ENCODE measurements at regions not wholly inside any gene's neighbourhood (a gene's known extent, or its start where the extent isn't known, plus 50 kb on each side); places are given as distances from the start of the nearest gene placed in this dataset.

- Histone ChIP-seq H3K36me3 (ENCODE audit: low read depth) (no peaks in the 10 kb centered on the region), H3F3A (ENCODE audit: insufficient read depth) (no peaks in the 10 kb centered on the region), H3K4me2 (ENCODE audit: unreplicated experiment) (no peak overlapping the region), H3K9me3 (ENCODE audit: low read depth) (no peaks in the 10 kb centered on the region), H3K4me1 (ENCODE audit: insufficient read depth) (no peaks in the 10 kb centered on the region), H3K4me3 (no peak overlapping the region), H3K27me3 (replicated peaks; ENCODE audit: insufficient read depth) (no peaks in the 10 kb centered on the region), H3K9me2 (ENCODE audit: insufficient read depth) (no peaks in the 10 kb centered on the region), H4K20me1 (ENCODE audit: insufficient read depth) (no peaks in the 10 kb centered on the region), H2AFZ (no peak overlapping the region), H3K27ac (no peak overlapping the region), H3K9ac (no peak overlapping the region), H3K79me2 (ENCODE audit: insufficient read depth) (no peaks in the 10 kb centered on the region)
- no peak for DNase-seq
- WGBS, 2 experiments (ENCODE audit: low coverage in 1 of 2, low lambda C conversion rate in 2 of 2, missing lambda C conversion rate in 2 of 2) = 39 to 50% methylated on average over 11 of the region's 11 CpGs
- TF ChIP-seq EZH2 (IDR thresholded peaks at IDR 0.05; ENCODE audit: insufficient read depth, poor library complexity, severe bottlenecking) = no peak
- TF ChIP-seq EZH2phosphoT487 (IDR thresholded peaks at IDR 0.05; ENCODE audit: insufficient read depth, low read depth) = no peak
- in situ Hi-C loops (cut with MboI) = no loop called here
These were observed 1289.6 kb downstream of the TBC1D22A start for GRCh38 chr22:48051796-48052620.

- no peaks in the 10 kb centered on the region for H3K36me3 ChIP-seq (ENCODE audit: low read depth)
These were observed 1288.4 kb downstream of the TBC1D22A start for GRCh38 chr22:48050836-48051235.

DNA sequence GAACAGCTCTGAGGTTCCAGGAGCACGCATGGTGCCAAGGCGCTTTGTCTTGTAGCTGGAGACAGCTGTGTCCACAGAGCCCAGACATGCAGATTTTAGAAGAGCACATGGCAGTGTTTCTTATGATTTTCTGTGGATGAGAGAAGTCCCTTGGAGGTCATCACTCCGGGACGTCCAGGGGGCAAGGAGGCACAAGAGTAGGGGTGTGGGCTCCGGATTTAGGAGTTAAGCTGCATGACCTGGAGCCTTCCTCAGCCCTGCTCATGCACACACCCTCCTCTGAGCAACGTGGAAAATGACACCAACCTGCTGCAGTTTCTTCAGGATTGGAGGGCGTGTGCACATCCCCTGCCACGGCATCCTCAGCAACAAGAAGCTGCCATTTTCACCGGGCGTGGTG lies 1286.7 kb downstream of the TBC1D22A start:
- 30 to 36% methylated on average over 10 of the region's 10 CpGs for WGBS, 2 experiments (ENCODE audit: low coverage in 1 of 2, low lambda C conversion rate in 2 of 2, missing lambda C conversion rate in 2 of 2)

More at GRCh38 chr22:48050836-48051235, 1288.4 kb downstream of the TBC1D22A start:
- no peaks in the 10 kb centered on the region for H3K9me3 ChIP-seq (ENCODE audit: low read depth)
- no peaks in the 10 kb centered on the region for H4K20me1 ChIP-seq (ENCODE audit: insufficient read depth)
- no peak overlapping the region for H3K4me2 ChIP-seq (ENCODE audit: unreplicated experiment)
- 39 to 42% methylated on average over 7 of the region's 7 CpGs for WGBS, 2 experiments (ENCODE audit: low coverage in 1 of 2, low lambda C conversion rate in 2 of 2, missing lambda C conversion rate in 2 of 2)
- H3K9ac ChIP-seq = no peak overlapping the region
- H3K4me1 ChIP-seq (ENCODE audit: insufficient read depth) = no peaks in the 10 kb centered on the region
- no peak for DNase-seq
- H3F3A ChIP-seq (ENCODE audit: insufficient read depth) = no peaks in the 10 kb centered on the region
- H3K9me2 ChIP-seq (ENCODE audit: insufficient read depth) = no peaks in the 10 kb centered on the region
- no peak overlapping the region for H3K27ac ChIP-seq
- no peak overlapping the region for H2AFZ ChIP-seq
- H3K79me2 ChIP-seq (ENCODE audit: insufficient read depth) = no peaks in the 10 kb centered on the region
- H3K27me3 ChIP-seq (replicated peaks; ENCODE audit: insufficient read depth) = no peaks in the 10 kb centered on the region
- in situ Hi-C loops (cut with MboI) = no loop called here
- no peak overlapping the region for H3K4me3 ChIP-seq
- no peak for TF ChIP-seq EZH2 (IDR thresholded peaks at IDR 0.05; ENCODE audit: insufficient read depth, poor library complexity, severe bottlenecking)
- TF ChIP-seq EZH2phosphoT487 (IDR thresholded peaks at IDR 0.05; ENCODE audit: insufficient read depth, low read depth) = no peak

GRCh38 chr22:48047722-48048500 lies 1285.5 kb downstream of the TBC1D22A start:
- no peak overlapping the region for H3K9ac ChIP-seq
- H3K9me2 ChIP-seq (ENCODE audit: insufficient read depth) = no peaks in the 10 kb centered on the region
- no peaks in the 10 kb centered on the region for H4K20me1 ChIP-seq (ENCODE audit: insufficient read depth)
- no peaks in the 10 kb centered on the region for H3K27me3 ChIP-seq (replicated peaks; ENCODE audit: insufficient read depth)
- TF ChIP-seq EZH2 (IDR thresholded peaks at IDR 0.05; ENCODE audit: insufficient read depth, poor library complexity, severe bottlenecking) = no peak
- no peak for TF ChIP-seq EZH2phosphoT487 (IDR thresholded peaks at IDR 0.05; ENCODE audit: insufficient read depth, low read depth)
- WGBS, 2 experiments (ENCODE audit: low coverage in 1 of 2, low lambda C conversion rate in 2 of 2, missing lambda C conversion rate in 2 of 2) = 45 to 46% methylated on average over 8 to 9 of the region's 9 CpGs
- no peaks in the 10 kb centered on the region for H3F3A ChIP-seq (ENCODE audit: insufficient read depth)
- DNase-seq = no peak
- H3K27ac ChIP-seq = no peak overlapping the region
- no peaks in the 10 kb centered on the region for H3K79me2 ChIP-seq (ENCODE audit: insufficient read depth)
- H3K9me3 ChIP-seq (ENCODE audit: low read depth) = no peaks in the 10 kb centered on the region
- H3K4me2 ChIP-seq (ENCODE audit: unreplicated experiment) = no peak overlapping the region
- H2AFZ ChIP-seq = no peak overlapping the region
- H3K4me3 ChIP-seq = no peak overlapping the region
- H3K36me3 ChIP-seq (ENCODE audit: low read depth) = no peaks in the 10 kb centered on the region
- no peaks in the 10 kb centered on the region for H3K4me1 ChIP-seq (ENCODE audit: insufficient read depth)
- in situ Hi-C loops (cut with MboI) = no loop called here

More for the DNA sequence above, 1286.7 kb downstream of the TBC1D22A start:
- H3K27ac ChIP-seq = no peak overlapping the region
- in situ Hi-C loops (cut with MboI) = no loop called here
- H3K36me3 ChIP-seq (ENCODE audit: low read depth) = no peaks in the 10 kb centered on the region
- H2AFZ ChIP-seq = no peak overlapping the region
- no peaks in the 10 kb centered on the region for H3K27me3 ChIP-seq (replicated peaks; ENCODE audit: insufficient read depth)
- TF ChIP-seq EZH2phosphoT487 (IDR thresholded peaks at IDR 0.05; ENCODE audit: insufficient read depth, low read depth) (no peak), EZH2 (IDR thresholded peaks at IDR 0.05; ENCODE audit: insufficient read depth, poor library complexity, severe bottlenecking) (no peak)
- H3K9me2 ChIP-seq (ENCODE audit: insufficient read depth) = no peaks in the 10 kb centered on the region
- H4K20me1 ChIP-seq (ENCODE audit: insufficient read depth) = no peaks in the 10 kb centered on the region
- H3F3A ChIP-seq (ENCODE audit: insufficient read depth) = no peaks in the 10 kb centered on the region
- no peaks in the 10 kb centered on the region for H3K4me1 ChIP-seq (ENCODE audit: insufficient read depth)
- no peaks in the 10 kb centered on the region for H3K79me2 ChIP-seq (ENCODE audit: insufficient read depth)
- H3K9ac ChIP-seq = no peak overlapping the region
- DNase-seq = no peak
- H3K4me2 ChIP-seq (ENCODE audit: unreplicated experiment) = no peak overlapping the region
- H3K9me3 ChIP-seq (ENCODE audit: low read depth) = no peaks in the 10 kb centered on the region
- H3K4me3 ChIP-seq = no peak overlapping the region
